ENCODE measurements at regions not wholly inside any gene's neighbourhood (a gene's known extent, or its start where the extent isn't known, plus 50 kb on each side); places are given as distances from the start of the nearest gene placed in this dataset.

DNA sequence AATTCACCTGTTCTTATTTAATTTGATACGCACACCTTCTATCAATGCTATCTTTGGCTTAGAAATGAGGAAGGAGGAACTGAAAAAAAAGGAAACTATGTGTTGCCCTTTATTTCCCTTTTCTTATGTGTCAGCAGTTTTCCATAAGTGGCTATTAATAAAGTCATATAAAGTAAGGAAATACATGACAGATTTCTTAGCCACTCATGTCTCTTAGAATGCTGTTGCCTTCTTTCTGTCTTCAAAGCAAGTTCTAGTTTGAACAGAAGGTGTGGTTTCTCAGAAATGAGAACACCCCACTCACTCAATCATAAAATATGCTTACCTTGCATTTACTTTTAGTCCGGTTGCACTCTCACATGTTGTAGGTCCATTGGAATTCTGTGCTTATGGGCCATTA, 640.5 kb upstream of the GRM7 start:
- Histone ChIP-seq H3K9me3 (replicated peaks) (no peaks in the 10 kb centered on the region), H3K27ac (replicated peaks) (no peak overlapping the region), H3K36me3 (no peaks in the 10 kb centered on the region), H3K4me3 (no peak overlapping the region), H3K27me3 (ENCODE audit: low read depth) (no peaks in the 10 kb centered on the region), H3K4me1 (no peaks in the 10 kb centered on the region)
- DNase-seq: no peak
- TF ChIP-seq, protein P1, sequence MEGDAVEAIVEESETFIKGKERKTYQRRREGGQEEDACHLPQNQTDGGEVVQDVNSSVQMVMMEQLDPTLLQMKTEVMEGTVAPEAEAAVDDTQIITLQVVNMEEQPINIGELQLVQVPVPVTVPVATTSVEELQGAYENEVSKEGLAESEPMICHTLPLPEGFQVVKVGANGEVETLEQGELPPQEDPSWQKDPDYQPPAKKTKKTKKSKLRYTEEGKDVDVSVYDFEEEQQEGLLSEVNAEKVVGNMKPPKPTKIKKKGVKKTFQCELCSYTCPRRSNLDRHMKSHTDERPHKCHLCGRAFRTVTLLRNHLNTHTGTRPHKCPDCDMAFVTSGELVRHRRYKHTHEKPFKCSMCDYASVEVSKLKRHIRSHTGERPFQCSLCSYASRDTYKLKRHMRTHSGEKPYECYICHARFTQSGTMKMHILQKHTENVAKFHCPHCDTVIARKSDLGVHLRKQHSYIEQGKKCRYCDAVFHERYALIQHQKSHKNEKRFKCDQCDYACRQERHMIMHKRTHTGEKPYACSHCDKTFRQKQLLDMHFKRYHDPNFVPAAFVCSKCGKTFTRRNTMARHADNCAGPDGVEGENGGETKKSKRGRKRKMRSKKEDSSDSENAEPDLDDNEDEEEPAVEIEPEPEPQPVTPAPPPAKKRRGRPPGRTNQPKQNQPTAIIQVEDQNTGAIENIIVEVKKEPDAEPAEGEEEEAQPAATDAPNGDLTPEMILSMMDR (IDR thresholded peaks at IDR 0.05; ENCODE audit: borderline replicate concordance): no peak
- intact Hi-C loops (cut with micrococcal nuclease): no loop called here

DNA sequence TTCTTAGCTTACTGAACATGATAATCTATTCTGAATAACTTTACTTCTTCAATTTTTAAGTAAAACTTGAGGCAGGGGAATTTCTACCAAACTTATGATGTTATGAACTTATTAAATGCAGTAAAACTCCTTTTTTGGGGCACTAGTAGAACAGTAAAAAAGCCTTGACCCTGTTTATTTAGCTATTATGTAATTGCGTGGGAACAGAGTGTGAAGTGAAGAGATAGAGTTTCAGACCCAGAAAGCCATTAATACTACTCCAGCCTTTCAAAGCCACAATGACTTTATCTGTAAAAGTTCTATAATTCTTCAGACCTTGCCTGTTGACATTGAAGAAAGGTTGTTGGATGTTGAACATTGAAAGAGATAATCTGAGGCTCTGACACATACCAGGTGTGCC, 638.8 kb upstream of the GRM7 start:
- H3K4me3 ChIP-seq: no peak overlapping the region
- H3K27ac ChIP-seq (replicated peaks): no peak overlapping the region
- DNase-seq: no peak
- no peaks in the 10 kb centered on the region for H3K4me1 ChIP-seq
- no peaks in the 10 kb centered on the region for H3K9me3 ChIP-seq (replicated peaks)
- H3K36me3 ChIP-seq: no peaks in the 10 kb centered on the region
- H3K27me3 ChIP-seq (ENCODE audit: low read depth): no peaks in the 10 kb centered on the region
- intact Hi-C loops (cut with micrococcal nuclease): no loop called here
- TF ChIP-seq, protein P1 (IDR thresholded peaks at IDR 0.05; ENCODE audit: borderline replicate concordance): no peak

DNA sequence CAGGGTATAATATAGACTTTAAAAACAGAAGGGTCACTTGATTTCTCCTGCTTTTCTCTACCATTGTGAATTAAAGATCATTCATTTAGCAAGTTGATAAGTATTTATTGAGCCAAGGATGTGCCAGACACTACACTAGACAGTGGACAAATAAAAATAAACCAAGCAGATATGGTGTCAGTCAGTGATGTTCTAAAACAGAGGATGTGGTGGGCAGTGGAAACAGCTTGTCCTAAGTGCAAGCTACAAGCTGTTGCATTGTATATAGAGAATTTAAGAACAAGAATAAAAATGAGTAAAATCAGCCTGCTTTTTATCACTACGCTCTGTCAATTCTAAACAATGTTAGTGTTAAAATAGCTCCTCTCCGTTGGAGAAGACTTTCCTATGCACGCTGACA, 637.3 kb upstream of the GRM7 start:
- no peaks in the 10 kb centered on the region for H3K27me3 ChIP-seq (ENCODE audit: low read depth)
- no peak overlapping the region for H3K4me3 ChIP-seq
- TF ChIP-seq, protein P1 (IDR thresholded peaks at IDR 0.05; ENCODE audit: borderline replicate concordance): no peak
- H3K27ac ChIP-seq (replicated peaks): no peak overlapping the region
- H3K4me1 ChIP-seq: no peaks in the 10 kb centered on the region
- intact Hi-C loops (cut with micrococcal nuclease): no loop called here
- H3K36me3 ChIP-seq: no peaks in the 10 kb centered on the region
- no peak for DNase-seq
- H3K9me3 ChIP-seq (replicated peaks): no peaks in the 10 kb centered on the region

DNA sequence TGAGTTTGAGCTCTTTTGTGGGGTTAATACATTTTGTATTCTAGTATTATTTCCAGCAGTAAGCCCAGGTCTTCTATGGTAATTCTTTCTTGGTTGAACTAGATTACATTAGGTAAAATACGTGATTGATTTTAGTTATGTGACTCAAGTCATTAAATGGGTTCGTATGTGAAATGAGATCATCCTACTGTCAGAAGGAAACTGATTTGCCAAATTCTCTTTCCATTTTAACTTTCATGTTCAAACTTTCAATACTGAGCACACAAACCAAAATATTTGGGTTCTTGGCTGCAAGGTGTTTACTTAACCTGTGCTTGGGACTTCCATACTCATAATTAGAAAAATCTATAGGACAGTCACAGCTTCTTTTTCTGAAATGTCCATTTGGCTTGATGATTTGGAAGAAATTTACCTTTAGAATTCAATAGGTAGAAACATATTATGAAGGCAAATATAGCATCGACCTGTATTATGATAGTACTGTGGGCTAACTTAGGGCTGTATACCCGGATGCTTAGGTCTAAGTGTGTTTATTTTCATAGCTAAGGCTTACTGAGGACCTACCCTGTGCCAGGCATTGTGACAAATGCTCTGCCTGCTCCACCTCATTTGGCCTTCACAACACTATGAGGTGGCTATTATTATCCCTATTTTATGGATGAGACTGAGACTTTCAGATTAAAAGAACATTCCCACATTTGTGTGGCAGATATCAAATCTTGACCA, 631.8 kb upstream of the GRM7 start:
- no peaks in the 10 kb centered on the region for H3K27me3 ChIP-seq (ENCODE audit: low read depth)
- H3K4me1 ChIP-seq: no peaks in the 10 kb centered on the region
- intact Hi-C loops (cut with micrococcal nuclease): no loop called here
- H3K36me3 ChIP-seq: no peaks in the 10 kb centered on the region
- no peak for DNase-seq
- no peak overlapping the region for H3K4me3 ChIP-seq
- no peak overlapping the region for H3K27ac ChIP-seq (replicated peaks)
- H3K9me3 ChIP-seq (replicated peaks): peaks cover 4% of the 10 kb centered on the region
- TF ChIP-seq, protein P1 (IDR thresholded peaks at IDR 0.05; ENCODE audit: borderline replicate concordance): no peak

DNA sequence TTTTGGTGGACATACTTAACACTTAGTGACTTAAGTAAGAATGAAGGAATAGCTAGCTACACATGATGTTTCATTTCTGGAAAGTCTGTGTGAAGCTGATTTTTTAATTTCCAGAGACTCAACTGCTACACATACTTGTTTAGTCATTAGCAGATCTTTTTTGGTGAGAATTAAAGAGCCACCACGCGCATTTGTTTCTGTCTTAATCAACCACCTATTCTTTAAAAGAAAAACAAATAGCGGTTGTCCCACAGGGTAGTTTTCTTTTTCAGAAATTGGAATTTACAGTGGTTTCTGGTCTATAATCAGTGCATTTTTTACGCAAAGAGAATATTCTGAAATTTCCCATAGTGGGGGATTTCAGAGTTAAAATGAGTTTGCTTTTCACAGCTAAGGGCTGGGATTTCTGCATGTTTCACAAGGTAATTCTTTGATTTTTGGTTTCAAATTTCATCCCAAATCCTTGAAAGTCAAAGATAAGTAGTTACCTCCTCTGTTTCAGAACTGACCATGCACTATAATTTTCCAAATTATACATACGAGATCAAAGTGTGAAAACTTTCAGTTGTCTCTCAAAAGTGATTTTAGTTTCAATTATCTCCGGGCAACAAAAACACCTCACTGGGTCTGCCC, 631.0 kb upstream of the GRM7 start:
- H3K4me3 ChIP-seq: no peak overlapping the region
- no peaks in the 10 kb centered on the region for H3K27me3 ChIP-seq (ENCODE audit: low read depth)
- no peaks in the 10 kb centered on the region for H3K4me1 ChIP-seq
- H3K27ac ChIP-seq (replicated peaks): no peak overlapping the region
- DNase-seq: no peak
- peaks cover 4% of the 10 kb centered on the region for H3K9me3 ChIP-seq (replicated peaks)
- TF ChIP-seq, protein P1 (IDR thresholded peaks at IDR 0.05; ENCODE audit: borderline replicate concordance): no peak
- H3K36me3 ChIP-seq: no peaks in the 10 kb centered on the region
- intact Hi-C loops (cut with micrococcal nuclease): no loop called here

All from left ventricle myocardium inferior (tissue), 1 donor.